Ovary (tissue), 3 donors: ENCODE measurements at regions not wholly inside any gene's neighbourhood (a gene's known extent, or its start where the extent isn't known, plus 50 kb on each side); places are given as distances from the start of the nearest gene placed in this dataset.

ENCODE experiments used
- POLR2A ChIP-seq: fragments of 450-650 bp; IDR thresholded peaks from one replicate; pipeline ENCODE4 v1.6.1; 2017; ENCODE audit warnings: antibody characterized with exemption, mild to moderate bottlenecking, moderate library complexity
- TF ChIP-seq, protein P1 (sequence below), 3 donors: fragments of 450-650 bp in 2 of 3; fragments of 200-600 bp in 1 of 3; IDR thresholded peaks; one replicate each; pipeline versions ENCODE4 v1.5.1 to v1.8.0; 2016 to 2022; ENCODE audit warnings: antibody characterized with exemption in 3 of 3, mild to moderate bottlenecking in 1 of 3
- donor health status: DM: no; HTN: no; CAD: no.

DNA sequence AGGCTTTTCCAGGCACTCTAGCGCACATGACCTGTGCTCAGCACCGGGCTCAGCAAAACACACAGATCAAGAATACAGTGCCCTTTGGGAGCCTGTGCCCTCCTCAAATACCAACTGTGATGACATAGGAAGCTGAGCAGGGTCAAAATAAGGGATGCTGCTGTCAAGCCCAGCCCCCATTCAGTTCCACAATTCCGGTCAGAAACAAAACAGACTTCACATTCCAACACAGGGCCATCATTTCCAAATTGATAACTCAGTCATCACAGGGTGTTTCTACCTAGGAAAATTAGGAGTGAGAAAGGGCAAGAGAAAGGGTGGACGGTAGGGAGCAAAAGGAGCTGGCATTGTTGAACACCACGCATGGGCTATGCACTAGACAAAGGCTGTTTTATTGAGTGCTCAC is 158.4 kb upstream of the CCDC54 start:
- TF ChIP-seq, protein P1, sequence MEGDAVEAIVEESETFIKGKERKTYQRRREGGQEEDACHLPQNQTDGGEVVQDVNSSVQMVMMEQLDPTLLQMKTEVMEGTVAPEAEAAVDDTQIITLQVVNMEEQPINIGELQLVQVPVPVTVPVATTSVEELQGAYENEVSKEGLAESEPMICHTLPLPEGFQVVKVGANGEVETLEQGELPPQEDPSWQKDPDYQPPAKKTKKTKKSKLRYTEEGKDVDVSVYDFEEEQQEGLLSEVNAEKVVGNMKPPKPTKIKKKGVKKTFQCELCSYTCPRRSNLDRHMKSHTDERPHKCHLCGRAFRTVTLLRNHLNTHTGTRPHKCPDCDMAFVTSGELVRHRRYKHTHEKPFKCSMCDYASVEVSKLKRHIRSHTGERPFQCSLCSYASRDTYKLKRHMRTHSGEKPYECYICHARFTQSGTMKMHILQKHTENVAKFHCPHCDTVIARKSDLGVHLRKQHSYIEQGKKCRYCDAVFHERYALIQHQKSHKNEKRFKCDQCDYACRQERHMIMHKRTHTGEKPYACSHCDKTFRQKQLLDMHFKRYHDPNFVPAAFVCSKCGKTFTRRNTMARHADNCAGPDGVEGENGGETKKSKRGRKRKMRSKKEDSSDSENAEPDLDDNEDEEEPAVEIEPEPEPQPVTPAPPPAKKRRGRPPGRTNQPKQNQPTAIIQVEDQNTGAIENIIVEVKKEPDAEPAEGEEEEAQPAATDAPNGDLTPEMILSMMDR (IDR thresholded peaks at IDR 0.05): no peak
- no peak for TF ChIP-seq POLR2A
